Heart right ventricle (tissue), 16 donors: ENCODE measurements at regions not wholly inside any gene's neighbourhood (a gene's known extent, or its start where the extent isn't known, plus 50 kb on each side); places are given as distances from the start of the nearest gene placed in this dataset.

Experiments used
- ATAC-seq, 8 donors: fragments of 200-7000 bp; cut with Tn5 transposase; one replicate each; pipeline ENCODE4 v1.9.1; 2020; ENCODE audit warnings: mild to moderate bottlenecking in 8 of 8, moderate library complexity in 8 of 8, moderate number of reproducible peaks in 1 of 8
- DNase-seq, 2 donors: peaks; one replicate each; pipeline ENCODE4 v3.0.0-alpha.2; 2020
- H3K27ac ChIP-seq, 10 donors: fragments of 200-600 bp; sonication (generic) in 2 of 10; one replicate each; pipeline versions ENCODE4 v1.5.0 to v1.8.0; 2020 to 2022; ENCODE audit warnings: mild to moderate bottlenecking in 3 of 10
- H3K27me3 ChIP-seq, 7 donors: fragments of 200-600 bp; one replicate each; pipeline ENCODE4 v1.8.0; 2021 to 2022; ENCODE audit warnings: mild to moderate bottlenecking in 2 of 7
- H3K36me3 ChIP-seq, 9 donors: fragments of 200-600 bp; sonication (generic) in 1 of 9; one replicate each; pipeline versions ENCODE4 v1.5.0 to v1.8.0; 2020 to 2022; ENCODE audit warnings: mild to moderate bottlenecking in 2 of 9
- H3K4me1 ChIP-seq, 9 donors: fragments of 200-600 bp; sonication (generic) in 1 of 9; one replicate each; pipeline versions ENCODE4 v1.5.0 to v1.8.0; 2020 to 2022; ENCODE audit warnings: mild to moderate bottlenecking in 4 of 9
- H3K4me3 ChIP-seq, 10 donors: fragments of 200-600 bp; sonication (generic) in 2 of 10; one replicate each; pipeline versions ENCODE4 v1.5.0 to v1.8.0; 2020 to 2022; ENCODE audit warnings: mild to moderate bottlenecking in 7 of 10, moderate library complexity in 2 of 10
- H3K9me3 ChIP-seq, 11 donors: fragments of 200-600 bp in 10 of 11; sonication (generic) in 2 of 11; one replicate each; pipeline versions ENCODE4 v1.5.0 to v1.8.0; 2013 to 2022; ENCODE audit warnings: mild to moderate bottlenecking in 2 of 11, control low read depth in 1 of 11, moderate library complexity in 1 of 11
- WGBS, 2 donors: extraction: QIAGEN DNeasy Blood & Tissue Kit; methylation state at CpG; one replicate each; pipeline ENCODE4 v1.1.7; 2013; ENCODE audit warnings: inconsistent platforms in 1 of 2; 5-methylcytosine and 5-hydroxymethylcytosine counted together
- intact Hi-C, 10 donors: fragments of 100-400 bp; cut with DNase I; formaldehyde crosslinking; loops; one replicate each; pipeline versions ENCODE4 v1.11.1 to v1.14.2; 2022
- TF ChIP-seq, protein P1 (sequence below), 9 donors: fragments of 200-600 bp; sonication (generic) in 2 of 9; IDR thresholded peaks; one replicate each; pipeline versions ENCODE4 v1.5.0 to v1.8.0; 2021 to 2022; ENCODE audit warnings: antibody characterized with exemption in 9 of 9, mild to moderate bottlenecking in 5 of 9, moderate library complexity in 1 of 9
- donor health status: Arrhythmogenic right ventricular cardiomyopathy.
- donor health status: ischemic (EF 13 %, LVEDD 7.1; RV severe dilation, severe dysfunction).
- donor health status: healthy with polysubstance abuse.
- donor health status: DM: no; HTN: yes; CAD: no.
- donor health status: DM: no; HTN: no; CAD: no.
- donor health status: ischemic (EF 25% LVEDD 6.9; RV normal size, moderate dysfunction).
- donor health status: ischemic (EF 25% LVEDD 5.7; RV mildly dilated, moderate dysfunction).
- donor health status: healthy.
- donor health status: DM: yes; HTN: yes; CAD: no.
- donor health status: Ischemic cardiomyopathy.
- donor health status: ischemic (EF 35%, LVEDD 5.7; RV mildly dilated, moderate dysfunction).
- donor health status: nonischemic (EF 11% LVEDD 7.7; RV severe dilation, severe dysfunction).
- donor health status: DM: yes; HTN: yes; CAD: no.
- donor health status: PGD.
- donor health status: ischemic (EF 29% LVEDD 5.4; RV normal size, mild dysfunction).
- donor health status: nonischemic (EF 23%, LVEDD 6.1; RV moderate dilation, normal function).

DNA sequence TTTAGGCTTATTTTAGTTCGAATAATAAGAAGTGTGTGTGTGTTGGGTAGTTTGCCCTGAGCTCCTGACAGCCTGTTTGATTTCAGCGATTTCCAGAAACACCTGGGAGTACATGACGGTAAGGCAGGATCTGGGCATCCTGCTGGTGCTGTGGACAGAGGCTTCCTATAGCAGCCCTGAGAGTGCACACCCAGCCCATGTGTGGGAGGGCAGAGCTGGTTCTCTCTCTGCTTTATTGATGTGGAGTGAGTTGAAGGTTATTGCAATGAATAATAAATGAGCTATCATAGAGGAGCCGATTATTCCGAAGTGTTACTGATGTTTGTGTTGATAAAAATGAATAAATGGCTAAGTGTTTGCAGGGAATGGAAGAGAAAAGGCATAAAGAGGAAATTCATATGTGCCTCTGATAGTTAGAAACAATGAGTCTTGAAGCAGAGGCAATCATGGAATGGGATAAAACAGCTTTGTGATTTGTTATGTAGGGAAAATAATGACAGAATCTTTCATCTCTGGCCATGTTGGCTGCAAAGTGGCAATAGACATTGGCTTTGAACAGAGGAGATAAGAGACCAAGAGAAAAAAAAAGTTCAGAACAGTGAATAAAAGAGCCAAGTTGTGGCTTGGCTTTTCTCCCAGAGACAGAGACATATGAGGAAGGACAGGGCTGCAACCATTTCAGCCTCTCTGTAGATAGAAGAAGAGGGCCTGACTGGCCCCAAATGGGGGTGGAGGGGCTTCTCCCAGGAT is 166.2 kb upstream of the CHD6 start:
- no peak for DNase-seq
- no peaks in the 10 kb centered on the region for H3K4me1 ChIP-seq
- WGBS, 2 donors, result 69 to 70% methylated on average over 5 of the region's 5 CpGs
- peaks cover 0 to 13% (median 3%) of the 10 kb centered on the region in 7 donors for H3K27me3 ChIP-seq
- no peak overlapping the region for H3K4me3 ChIP-seq
- TF ChIP-seq, protein P1, sequence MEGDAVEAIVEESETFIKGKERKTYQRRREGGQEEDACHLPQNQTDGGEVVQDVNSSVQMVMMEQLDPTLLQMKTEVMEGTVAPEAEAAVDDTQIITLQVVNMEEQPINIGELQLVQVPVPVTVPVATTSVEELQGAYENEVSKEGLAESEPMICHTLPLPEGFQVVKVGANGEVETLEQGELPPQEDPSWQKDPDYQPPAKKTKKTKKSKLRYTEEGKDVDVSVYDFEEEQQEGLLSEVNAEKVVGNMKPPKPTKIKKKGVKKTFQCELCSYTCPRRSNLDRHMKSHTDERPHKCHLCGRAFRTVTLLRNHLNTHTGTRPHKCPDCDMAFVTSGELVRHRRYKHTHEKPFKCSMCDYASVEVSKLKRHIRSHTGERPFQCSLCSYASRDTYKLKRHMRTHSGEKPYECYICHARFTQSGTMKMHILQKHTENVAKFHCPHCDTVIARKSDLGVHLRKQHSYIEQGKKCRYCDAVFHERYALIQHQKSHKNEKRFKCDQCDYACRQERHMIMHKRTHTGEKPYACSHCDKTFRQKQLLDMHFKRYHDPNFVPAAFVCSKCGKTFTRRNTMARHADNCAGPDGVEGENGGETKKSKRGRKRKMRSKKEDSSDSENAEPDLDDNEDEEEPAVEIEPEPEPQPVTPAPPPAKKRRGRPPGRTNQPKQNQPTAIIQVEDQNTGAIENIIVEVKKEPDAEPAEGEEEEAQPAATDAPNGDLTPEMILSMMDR (IDR thresholded peaks at IDR 0.05), result no peak
- ATAC-seq, result no peak
- peaks cover 0 to 7% (median 0%) of the 10 kb centered on the region in 11 donors for H3K9me3 ChIP-seq
- intact Hi-C loops, result no loop called here
- H3K27ac ChIP-seq, result no peak overlapping the region
- no peaks in the 10 kb centered on the region for H3K36me3 ChIP-seq

DNA sequence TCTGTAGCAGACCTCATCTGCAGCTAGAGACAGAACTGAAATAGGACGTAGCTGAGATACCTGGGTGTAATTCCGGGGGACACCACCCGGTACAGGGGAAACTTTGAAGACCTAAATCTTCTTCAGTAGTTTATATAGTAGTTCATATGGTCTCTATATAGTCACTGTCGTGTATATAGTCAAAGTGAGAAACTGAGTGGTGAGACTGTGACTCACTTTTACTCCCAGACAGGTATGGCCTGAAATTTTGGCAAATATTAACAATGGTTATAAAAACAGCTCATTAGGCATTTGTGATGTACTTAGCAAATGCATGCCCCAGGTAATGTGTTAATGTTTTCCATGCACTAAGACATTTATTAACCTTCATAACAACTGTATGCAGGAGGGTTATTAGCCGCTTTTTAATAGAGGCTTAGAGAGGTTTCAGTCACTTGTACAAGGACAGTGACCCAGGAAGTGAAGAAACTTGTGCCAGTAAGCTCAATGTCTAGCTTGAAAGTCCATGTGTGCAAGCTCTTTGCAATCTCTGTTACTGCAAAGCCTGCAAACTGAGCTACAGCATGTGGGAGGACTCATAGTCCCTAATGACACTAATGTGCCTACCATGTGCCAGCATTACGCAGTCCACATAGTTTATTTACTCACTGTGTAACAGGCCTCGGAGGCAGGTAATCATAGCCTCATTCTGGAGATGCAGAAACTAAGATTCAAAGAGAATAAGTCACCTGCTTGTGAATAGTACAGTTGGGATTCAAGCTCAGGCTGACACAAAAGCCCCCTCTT is 165.4 kb upstream of the CHD6 start:
- no peak overlapping the region for H3K27ac ChIP-seq
- DNase-seq (no peak), ATAC-seq (no peak)
- no peaks in the 10 kb centered on the region for H3K4me1 ChIP-seq
- intact Hi-C loops, result no loop called here
- no peak overlapping the region for H3K4me3 ChIP-seq
- peaks cover 0 to 7% (median 0%) of the 10 kb centered on the region in 11 donors for H3K9me3 ChIP-seq
- H3K27me3 ChIP-seq, result peaks cover 0 to 16% (median 3%) of the 10 kb centered on the region in 7 donors
- H3K36me3 ChIP-seq, result no peaks in the 10 kb centered on the region
- WGBS, 2 donors, result 73 to 80% methylated on average over 7 of the region's 7 CpGs
- TF ChIP-seq, protein P1 (IDR thresholded peaks at IDR 0.05), result no peak

DNA sequence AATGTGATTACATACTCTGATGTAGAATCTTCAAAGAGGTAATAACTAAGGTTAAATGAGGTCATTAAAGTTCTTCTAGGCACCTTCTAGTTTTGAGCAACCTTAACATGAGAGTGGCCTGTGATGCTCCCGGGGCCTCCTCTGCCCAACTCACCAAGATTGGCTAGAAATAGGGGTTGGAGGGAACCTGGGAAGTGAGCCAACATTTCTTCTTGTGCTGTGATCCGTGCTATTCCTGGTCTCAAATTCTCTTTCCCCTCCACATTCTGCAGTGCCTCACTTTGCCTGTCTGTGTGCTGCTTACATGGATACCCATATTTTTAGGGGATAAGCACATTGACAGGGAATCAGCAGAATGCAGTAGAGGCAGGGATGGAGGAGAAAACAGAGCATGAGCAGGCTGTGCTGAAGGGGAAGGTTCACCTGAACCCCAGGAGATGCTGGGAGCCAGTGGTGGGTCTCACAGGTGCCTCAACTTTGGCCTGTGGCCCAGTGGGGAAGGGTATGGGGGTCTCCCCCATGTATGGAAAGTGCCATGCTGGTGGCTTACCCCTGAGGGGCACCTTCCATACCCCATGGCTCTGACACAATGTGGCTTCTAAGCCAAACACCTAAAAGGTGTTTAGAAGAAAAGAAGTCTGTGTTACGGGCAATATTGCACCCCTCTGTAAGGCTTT is 164.7 kb upstream of the CHD6 start:
- TF ChIP-seq, protein P1 (IDR thresholded peaks at IDR 0.05), result no peak

DNA sequence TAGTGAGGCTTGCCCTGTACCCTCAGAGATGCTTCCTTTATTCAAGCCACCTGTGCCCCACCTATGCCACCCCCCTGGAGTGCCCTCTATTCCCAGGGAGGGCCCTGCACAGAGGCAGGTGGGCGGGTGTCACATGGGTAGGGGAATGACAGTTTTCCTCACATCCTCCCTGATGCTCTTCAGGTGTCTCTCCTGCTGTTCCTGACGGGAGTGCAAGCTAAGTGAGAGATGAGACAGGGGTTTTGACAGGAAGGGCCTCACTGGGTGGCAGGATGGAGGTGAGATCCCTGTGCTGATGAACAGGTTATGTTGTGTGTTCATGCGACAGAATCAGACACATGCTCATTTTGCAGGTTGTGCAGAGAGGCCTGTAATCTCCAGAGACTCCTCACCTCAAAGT is 164.1 kb upstream of the CHD6 start:
- no peaks in the 10 kb centered on the region for H3K4me1 ChIP-seq
- no peaks in the 10 kb centered on the region for H3K36me3 ChIP-seq
- no peak overlapping the region for H3K4me3 ChIP-seq
- intact Hi-C loops, result no loop called here
- H3K27ac ChIP-seq, result no peak overlapping the region
- H3K27me3 ChIP-seq, result peaks cover 0 to 20% (median 7%) of the 10 kb centered on the region in 7 donors
- DNase-seq (no peak), ATAC-seq (no peak)
- H3K9me3 ChIP-seq, result no peaks in the 10 kb centered on the region
- WGBS, 2 donors, result 47 to 80% methylated on average over 3 of the region's 3 CpGs
- TF ChIP-seq, protein P1 (IDR thresholded peaks at IDR 0.05), result no peak

More for the DNA sequence above, 164.7 kb upstream of the CHD6 start:
- ATAC-seq, result no peak
- Histone ChIP-seq H3K9me3 (peaks cover 0 to 2% (median 0%) of the 10 kb centered on the region in 11 donors), H3K4me3 (no peak overlapping the region), H3K27ac (no peak overlapping the region), H3K4me1 (no peaks in the 10 kb centered on the region), H3K36me3 (no peaks in the 10 kb centered on the region), H3K27me3 (peaks cover 0 to 19% (median 6%) of the 10 kb centered on the region in 7 donors)
- intact Hi-C loops, result no loop called here
- 59 to 60% methylated on average over 3 of the region's 3 CpGs for WGBS, 2 donors
- DNase-seq, result no peak
